Astrocyte of the spinal cord (primary cell): ENCODE measurements at regions not wholly inside any gene's neighbourhood (a gene's known extent, or its start where the extent isn't known, plus 50 kb on each side); places are given as distances from the start of the nearest gene placed in this dataset.

Source experiments
- DNase-seq: peaks from one replicate; pipeline ENCODE4 v3.0.0; 2011; ENCODE audit warnings: low read depth, low spot score
- H3K4me3 ChIP-seq: 2 replicates; pipeline ENCODE4 v1.5.1; 2011; ENCODE audit warnings: low read depth, mild to moderate bottlenecking, low read length, moderate library complexity
- CTCF ChIP-seq: IDR thresholded peaks from 2 replicates; pipeline ENCODE4 v1.5.1; 2012; ENCODE audit warnings: low read depth, mild to moderate bottlenecking, low read length, inconsistent platforms
- in situ Hi-C: cut with HindIII; loops from 2 replicates; pipeline ENCODE4 v1.10.0; 2017; ENCODE audit warnings: low sequenced_read_pairs

GRCh38 chr5:60232036-60232795, 338.7 kb upstream of the PDE4D start:
- TF ChIP-seq CTCF, result no peak
- in situ Hi-C loops, result no loop called here
- H3K4me3 ChIP-seq, result no peak overlapping the region
- DNase-seq, result no peak

DNA sequence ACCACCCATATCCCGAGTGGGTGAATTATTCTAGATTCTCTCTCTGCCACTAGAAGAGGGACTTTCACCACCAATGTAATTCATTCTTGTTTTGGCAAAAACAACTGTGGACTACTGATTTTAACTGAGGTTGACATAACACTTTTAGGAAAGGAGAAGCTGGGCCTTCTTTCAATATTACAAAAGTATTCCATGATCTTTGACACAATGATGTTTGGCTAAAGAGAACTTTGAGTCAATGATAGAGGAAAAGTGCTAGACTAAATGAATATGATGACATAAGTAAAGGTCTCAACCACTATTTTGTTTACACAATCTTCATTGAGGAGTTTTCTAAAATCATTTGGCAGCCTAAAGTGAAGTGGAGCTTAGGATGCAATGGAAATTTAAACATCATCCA, 336.9 kb upstream of the PDE4D start:
- H3K4me3 ChIP-seq, result no peak overlapping the region
- in situ Hi-C loops, result no loop called here
- no peak for TF ChIP-seq CTCF
- no peak for DNase-seq

DNA sequence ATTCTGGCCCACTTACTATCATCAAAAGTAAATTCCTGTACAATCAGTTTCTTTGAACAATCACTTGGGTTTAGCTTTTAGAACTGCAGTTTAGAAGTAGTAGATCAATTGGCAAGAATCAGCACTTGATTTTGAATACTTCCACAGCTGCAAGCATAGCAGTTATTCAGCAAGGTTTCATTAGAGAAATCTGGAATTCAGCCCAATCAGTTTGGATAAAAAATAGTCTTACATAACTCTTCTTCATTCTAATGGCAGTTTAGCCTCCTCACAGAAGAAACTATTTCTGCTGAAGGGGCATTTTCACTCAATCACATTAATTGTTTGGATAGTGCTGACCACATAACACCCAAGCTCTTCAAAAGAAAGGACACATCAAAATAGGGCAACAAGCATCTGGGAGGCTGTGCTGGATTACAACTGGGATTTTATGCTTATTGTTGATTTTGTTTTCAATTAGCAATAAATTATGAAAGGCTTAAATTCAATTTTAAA, 336.2 kb upstream of the PDE4D start:
- TF ChIP-seq CTCF, result no peak
- in situ Hi-C loops, result no loop called here
- no peak for DNase-seq

GRCh38 chr5:60228676-60229075, 335.1 kb upstream of the PDE4D start:
- TF ChIP-seq CTCF, result no peak
- no peak overlapping the region for H3K4me3 ChIP-seq
- in situ Hi-C loops, result no loop called here
- no peak for DNase-seq

More for the DNA sequence above, 336.2 kb upstream of the PDE4D start:
- H3K4me3 ChIP-seq, result no peak overlapping the region

DNA sequence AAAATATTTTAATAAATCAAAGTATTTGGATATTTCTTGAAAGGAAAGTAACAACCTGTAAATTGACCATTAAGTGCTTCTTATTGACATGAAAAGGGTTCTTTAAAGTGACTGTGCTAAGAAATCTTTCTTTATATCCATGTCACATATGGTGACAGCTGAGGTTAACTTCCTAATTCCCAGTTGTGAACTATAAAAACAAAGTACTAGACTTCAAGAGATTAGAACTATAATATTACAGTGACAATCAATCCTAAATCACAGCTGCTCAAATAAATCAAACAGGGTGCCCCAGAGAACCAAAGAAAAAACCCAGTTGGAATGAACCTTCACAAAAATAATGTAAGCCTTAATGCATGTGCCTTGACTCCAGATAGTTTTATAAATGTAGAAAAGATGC, 332.6 kb upstream of the PDE4D start:
- TF ChIP-seq CTCF, result no peak
- H3K4me3 ChIP-seq, result no peak overlapping the region
- DNase-seq, result no peak
- in situ Hi-C loops, result no loop called here

- no peak overlapping the region for H3K4me3 ChIP-seq
- peak; percentile 18 for DNase-seq
- TF ChIP-seq CTCF, result no peak
- in situ Hi-C loops, result no loop called here
These were observed 329.8 kb upstream of the PDE4D start for GRCh38 chr5:60223342-60223741.
